ENCODE measurements at regions not wholly inside any gene's neighbourhood (a gene's known extent, or its start where the extent isn't known, plus 50 kb on each side); places are given as distances from the start of the nearest gene placed in this dataset.

DNA sequence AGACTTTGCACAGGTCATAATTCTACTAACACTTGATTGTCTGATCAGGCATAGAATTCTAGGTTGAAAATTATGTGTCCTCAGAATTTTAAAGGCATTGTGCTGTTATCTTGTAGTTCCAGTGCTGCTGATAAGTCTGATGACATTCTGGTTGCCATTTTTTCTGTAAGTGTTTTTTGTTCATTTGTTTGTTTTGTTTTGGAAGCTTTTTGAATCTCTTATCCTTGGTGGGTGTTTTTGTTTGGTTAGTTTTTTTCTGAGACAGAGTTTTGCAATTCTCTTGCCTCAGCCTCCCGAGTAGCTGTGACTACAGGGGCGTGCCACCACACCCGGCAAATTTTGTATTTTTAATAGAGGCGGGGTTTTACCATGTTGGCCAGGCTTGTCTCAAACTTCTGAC lies 178.9 kb downstream of the CCDC71L start:
- no peak for DNase-seq (ENCODE audit: low read depth)

GRCh38 chr7:106480616-106481031 lies 180.3 kb downstream of the CCDC71L start:
- DNase-seq (ENCODE audit: low read depth): no peak

GRCh38 chr7:106480161-106480579 lies 180.8 kb downstream of the CCDC71L start:
- DNase-seq (ENCODE audit: low read depth): no peak

DNA sequence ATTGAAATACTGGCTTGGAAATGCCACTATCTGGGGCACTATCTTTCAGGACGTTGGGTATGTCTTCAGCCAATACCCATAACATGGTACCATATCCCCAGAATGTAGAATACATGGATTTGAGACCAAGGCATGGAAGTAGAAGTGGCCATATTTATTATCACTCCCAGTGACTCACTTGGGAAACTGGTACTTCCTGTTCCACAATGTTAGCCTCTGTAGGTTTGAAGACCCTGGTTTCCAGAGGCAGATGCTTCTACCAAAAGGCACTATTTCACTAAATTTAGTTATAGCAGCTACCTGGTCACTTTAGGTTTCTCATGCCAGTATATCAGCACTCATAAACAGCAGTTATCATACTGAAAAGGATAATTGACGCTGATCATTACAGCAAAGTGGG lies 184.2 kb downstream of the CCDC71L start:
- DNase-seq (ENCODE audit: low read depth): no peak

DNA sequence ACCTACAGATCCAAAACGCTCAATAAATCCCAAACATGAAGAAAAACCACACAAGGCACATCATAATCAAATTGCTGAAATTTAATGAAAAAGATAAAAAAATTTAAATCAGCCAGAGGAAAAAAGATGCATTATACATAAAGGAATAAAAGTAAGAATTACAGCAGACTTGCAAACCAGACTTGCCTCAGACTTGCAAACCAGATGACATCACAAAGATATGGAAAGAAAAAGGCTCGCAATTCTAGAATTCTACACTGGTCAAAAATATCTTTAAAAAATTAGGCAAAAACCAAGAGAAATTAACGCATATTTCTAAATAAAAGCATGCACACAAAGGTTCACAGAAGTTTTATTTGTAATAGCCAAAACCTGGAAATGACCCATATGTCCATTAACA lies 188.0 kb upstream of the NAMPT start:
- no peak for DNase-seq (ENCODE audit: low read depth)

- no peak for DNase-seq (ENCODE audit: low read depth)
These were observed 187.1 kb upstream of the NAMPT start for GRCh38 chr7:106471686-106472440.

GRCh38 chr7:106471021-106471420 lies 186.2 kb upstream of the NAMPT start:
- no peak for DNase-seq (ENCODE audit: low read depth)

GRCh38 chr7:106466867-106467266 lies 182.1 kb upstream of the NAMPT start:
- DNase-seq (ENCODE audit: low read depth): no peak

GRCh38 chr7:106465704-106466468 lies 181.1 kb upstream of the NAMPT start:
- DNase-seq (ENCODE audit: low read depth): no peak

DNA sequence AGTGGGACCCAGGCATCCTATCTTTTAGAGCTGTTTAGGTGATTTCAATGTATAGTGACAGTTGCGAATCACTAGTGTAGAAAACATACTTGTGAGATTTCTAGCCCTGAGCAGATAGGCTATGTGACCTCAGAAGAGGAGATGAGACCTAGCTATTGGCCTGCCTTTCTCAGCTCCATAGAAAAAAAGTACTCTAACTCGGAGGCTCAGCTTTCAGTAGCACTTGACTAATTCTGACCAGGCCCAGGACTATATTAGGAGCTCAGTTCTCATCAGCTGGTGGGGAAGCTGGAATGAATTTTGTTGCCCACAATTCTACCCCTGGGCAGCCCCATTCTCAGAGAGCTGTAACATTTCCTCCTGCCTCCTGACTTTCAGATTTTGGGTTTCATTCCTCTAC lies 179.9 kb upstream of the NAMPT start:
- DNase-seq (ENCODE audit: low read depth): no peak

- DNase-seq (ENCODE audit: low read depth): no peak
These were observed 179.2 kb upstream of the NAMPT start for GRCh38 chr7:106463851-106464611.

- no peak for DNase-seq (ENCODE audit: low read depth)
These were observed 178.2 kb upstream of the NAMPT start for GRCh38 chr7:106462914-106463482.

DNA sequence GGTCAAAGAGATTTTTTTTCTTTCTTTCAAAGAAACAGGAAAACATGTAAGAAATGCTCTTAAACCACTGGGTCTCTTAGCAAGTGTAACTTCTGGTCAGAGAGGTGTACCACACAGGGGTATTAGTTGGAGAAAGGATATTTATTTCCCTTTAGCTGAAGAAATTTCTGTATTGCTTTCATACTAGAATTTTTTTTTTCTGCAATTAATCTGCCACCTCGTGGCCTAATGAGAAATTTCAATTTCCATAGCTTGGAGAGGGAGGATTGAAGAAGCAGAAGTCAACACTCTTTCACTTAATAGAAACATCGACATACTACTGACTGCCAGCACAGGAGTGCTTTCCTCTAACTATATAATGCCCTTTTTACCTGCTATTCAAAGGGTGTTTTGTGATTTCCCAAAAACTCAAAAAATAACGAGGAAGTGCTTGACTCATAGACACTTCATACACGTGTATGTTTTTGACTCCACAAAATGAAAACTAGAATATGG lies 177.6 kb upstream of the NAMPT start:
- peak; percentile 61 for DNase-seq (ENCODE audit: low read depth)

DNA sequence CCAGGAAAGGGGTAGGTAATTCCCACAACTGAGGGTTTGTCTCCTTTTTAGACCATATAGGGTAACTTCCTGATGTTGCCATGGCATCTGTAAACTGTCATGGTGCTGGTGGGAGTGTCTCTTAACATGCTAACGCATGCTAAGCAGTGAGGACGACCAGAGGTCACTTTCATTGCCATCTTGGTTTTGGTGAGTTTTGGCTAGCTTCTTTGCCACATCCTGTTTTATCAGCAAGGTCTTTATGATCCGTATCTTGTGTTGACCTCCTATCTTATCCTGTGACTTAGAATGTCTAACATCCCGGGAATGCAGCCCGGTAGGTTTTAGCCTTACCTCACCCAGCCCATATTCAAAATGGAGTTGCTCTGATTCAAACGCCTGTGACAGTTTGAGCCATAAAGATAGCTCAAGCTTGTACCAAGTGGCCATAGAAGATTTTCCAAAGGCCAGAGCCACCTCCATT lies 176.0 kb upstream of the NAMPT start:
- DNase-seq (ENCODE audit: low read depth): peak; percentile 32

DNA sequence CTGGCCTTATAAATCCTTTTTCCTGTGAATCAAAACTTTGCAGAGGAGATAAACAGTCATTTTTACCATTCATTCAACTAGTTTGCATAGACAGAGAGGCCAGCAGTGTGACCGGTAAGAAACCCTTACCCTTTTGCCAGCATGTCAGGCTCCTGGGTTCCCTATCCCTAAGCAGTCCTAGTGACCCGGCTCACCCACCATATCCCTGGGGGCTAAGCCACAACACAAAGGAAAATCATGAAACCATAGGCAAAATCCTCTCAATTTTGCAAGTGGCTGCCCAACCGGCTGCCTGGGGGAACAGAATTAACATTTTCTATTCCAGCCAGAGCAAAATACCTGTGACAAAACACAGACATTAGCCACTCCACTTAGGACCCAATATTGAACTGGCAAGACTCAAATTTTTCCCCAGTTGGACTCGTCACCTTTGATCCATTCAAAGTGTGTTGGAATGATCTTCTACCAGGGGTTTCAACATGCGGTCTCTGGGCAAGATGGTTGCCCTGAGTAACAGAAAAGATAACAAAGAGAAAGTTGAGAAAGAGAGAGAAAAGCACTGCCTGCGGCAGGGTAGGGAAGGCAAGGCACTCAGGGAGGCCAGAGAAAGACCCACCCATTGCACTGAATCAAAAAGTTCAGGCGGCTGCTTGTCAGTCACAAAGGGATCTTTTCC lies 174.8 kb upstream of the NAMPT start:
- DNase-seq (ENCODE audit: low read depth): no peak

GRCh38 chr7:106457678-106458077 lies 172.9 kb upstream of the NAMPT start:
- no peak for DNase-seq (ENCODE audit: low read depth)

DNA sequence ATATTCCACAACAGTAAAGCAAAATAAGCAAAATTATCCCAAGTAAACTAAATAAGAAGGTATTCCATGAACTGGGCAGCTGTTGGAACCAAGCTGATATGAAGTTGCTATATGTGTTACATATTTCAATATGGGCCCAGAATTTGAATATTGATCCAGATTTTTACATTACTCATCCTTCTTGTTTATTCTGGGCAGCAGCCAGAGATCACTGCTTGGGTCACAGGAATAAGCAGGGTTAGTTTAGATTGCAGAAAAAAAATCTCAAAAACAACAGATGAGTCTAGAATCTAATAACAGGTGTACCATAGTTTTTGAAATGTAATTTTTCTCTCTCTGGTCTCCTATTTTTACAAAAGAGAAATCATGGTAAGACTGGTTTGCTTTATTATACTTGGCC lies 171.5 kb upstream of the NAMPT start:
- no peak for DNase-seq (ENCODE audit: low read depth)

GRCh38 chr7:106452031-106452851 lies 167.5 kb upstream of the NAMPT start:
- DNase-seq (ENCODE audit: low read depth): no peak

GRCh38 chr7:106451171-106451570 lies 166.4 kb upstream of the NAMPT start:
- DNase-seq (ENCODE audit: low read depth): no peak

- DNase-seq (ENCODE audit: low read depth): peak; percentile 69
These were observed 165.9 kb upstream of the NAMPT start for GRCh38 chr7:106450716-106451115.
